Fibroblast of mammary gland (primary cell): ENCODE measurements at regions not wholly inside any gene's neighbourhood (a gene's known extent, or its start where the extent isn't known, plus 50 kb on each side); places are given as distances from the start of the nearest gene placed in this dataset.

Source experiments
- DNase-seq: peaks from one replicate; pipeline ENCODE4 v3.0.0-alpha.2; 2010; ENCODE audit warnings: low read depth
- H3K4me3 ChIP-seq: 2 replicates; pipeline ENCODE4 v1.5.1; 2011; ENCODE audit warnings: low read depth, mild to moderate bottlenecking, low read length, moderate library complexity; ENCODE audit not compliant: control insufficient read depth
- TF ChIP-seq, protein P1 (sequence below): conservative IDR thresholded peaks from 2 replicates; pipeline ENCODE4 v1.5.1; 2011; ENCODE audit warnings: low read depth, low read length, inconsistent platforms; ENCODE audit not compliant: control insufficient read depth, insufficient read depth

GRCh38 chr1:221347706-221348105, 394.2 kb downstream of the DUSP10 start:
- no peak for DNase-seq
- no peak overlapping the region for H3K4me3 ChIP-seq
- TF ChIP-seq, protein P1, sequence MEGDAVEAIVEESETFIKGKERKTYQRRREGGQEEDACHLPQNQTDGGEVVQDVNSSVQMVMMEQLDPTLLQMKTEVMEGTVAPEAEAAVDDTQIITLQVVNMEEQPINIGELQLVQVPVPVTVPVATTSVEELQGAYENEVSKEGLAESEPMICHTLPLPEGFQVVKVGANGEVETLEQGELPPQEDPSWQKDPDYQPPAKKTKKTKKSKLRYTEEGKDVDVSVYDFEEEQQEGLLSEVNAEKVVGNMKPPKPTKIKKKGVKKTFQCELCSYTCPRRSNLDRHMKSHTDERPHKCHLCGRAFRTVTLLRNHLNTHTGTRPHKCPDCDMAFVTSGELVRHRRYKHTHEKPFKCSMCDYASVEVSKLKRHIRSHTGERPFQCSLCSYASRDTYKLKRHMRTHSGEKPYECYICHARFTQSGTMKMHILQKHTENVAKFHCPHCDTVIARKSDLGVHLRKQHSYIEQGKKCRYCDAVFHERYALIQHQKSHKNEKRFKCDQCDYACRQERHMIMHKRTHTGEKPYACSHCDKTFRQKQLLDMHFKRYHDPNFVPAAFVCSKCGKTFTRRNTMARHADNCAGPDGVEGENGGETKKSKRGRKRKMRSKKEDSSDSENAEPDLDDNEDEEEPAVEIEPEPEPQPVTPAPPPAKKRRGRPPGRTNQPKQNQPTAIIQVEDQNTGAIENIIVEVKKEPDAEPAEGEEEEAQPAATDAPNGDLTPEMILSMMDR: no peak

DNA sequence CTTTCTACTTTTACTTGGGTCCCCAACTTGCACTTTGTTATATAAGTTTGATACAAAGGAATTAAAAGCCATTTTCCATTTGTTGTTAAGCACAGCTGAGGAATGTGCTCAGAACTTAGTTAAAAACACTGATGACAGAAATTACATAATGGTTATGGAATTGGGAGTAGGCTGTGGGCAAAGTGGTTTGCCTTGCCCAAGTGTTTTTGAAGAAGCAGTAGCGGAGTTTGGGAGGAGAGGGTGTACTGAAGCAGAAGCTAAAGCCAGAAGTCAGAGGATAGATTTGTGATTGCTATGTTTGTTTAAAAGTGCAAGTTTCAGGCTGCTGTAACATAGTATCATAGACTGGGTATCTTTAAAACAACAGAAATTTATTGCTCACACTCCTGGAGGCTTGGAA, 391.8 kb downstream of the DUSP10 start:
- TF ChIP-seq, protein P1: no peak
- no peak for DNase-seq

DNA sequence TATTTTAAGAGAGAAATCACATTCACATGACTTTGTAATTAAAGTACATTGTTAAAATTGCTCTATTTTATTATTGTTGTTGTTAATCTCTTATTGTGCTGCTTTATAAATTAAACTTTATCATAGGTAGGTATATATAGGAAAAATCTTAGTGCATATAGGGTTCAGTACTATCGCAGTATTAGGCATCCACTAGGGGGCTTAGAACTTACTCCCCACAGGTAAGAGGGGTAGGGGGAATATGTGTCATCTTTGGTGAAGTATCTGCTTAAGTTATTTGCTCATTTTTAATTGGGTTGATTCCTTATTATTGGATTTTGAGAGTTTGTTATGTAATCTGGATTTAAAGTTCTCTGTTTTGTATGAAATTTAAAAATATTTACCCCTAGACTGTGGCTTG, 385.2 kb downstream of the DUSP10 start:
- DNase-seq: no peak
- H3K4me3 ChIP-seq: no peak overlapping the region
- TF ChIP-seq, protein P1: peak; percentile 15

More for the DNA sequence above, 391.8 kb downstream of the DUSP10 start:
- H3K4me3 ChIP-seq: no peak overlapping the region

GRCh38 chr1:221363039-221363438, 378.9 kb downstream of the DUSP10 start:
- no peak overlapping the region for H3K4me3 ChIP-seq
- peak; percentile 2 for DNase-seq
- TF ChIP-seq, protein P1: no peak

- TF ChIP-seq, protein P1: no peak
- DNase-seq: no peak
Measured at GRCh38 chr1:221366495-221367110, 375.3 kb downstream of the DUSP10 start.

GRCh38 chr1:221371705-221372104, 370.2 kb downstream of the DUSP10 start:
- TF ChIP-seq, protein P1: no peak
- no peak overlapping the region for H3K4me3 ChIP-seq
- DNase-seq: no peak

More at GRCh38 chr1:221366495-221367110, 375.3 kb downstream of the DUSP10 start:
- no peak overlapping the region for H3K4me3 ChIP-seq
